ENCODE measurements at regions not wholly inside any gene's neighbourhood (a gene's known extent, or its start where the extent isn't known, plus 50 kb on each side); places are given as distances from the start of the nearest gene placed in this dataset.
A peak's percentile ranks its signal among the peaks of the same experiment; 100 is the strongest.

DNA sequence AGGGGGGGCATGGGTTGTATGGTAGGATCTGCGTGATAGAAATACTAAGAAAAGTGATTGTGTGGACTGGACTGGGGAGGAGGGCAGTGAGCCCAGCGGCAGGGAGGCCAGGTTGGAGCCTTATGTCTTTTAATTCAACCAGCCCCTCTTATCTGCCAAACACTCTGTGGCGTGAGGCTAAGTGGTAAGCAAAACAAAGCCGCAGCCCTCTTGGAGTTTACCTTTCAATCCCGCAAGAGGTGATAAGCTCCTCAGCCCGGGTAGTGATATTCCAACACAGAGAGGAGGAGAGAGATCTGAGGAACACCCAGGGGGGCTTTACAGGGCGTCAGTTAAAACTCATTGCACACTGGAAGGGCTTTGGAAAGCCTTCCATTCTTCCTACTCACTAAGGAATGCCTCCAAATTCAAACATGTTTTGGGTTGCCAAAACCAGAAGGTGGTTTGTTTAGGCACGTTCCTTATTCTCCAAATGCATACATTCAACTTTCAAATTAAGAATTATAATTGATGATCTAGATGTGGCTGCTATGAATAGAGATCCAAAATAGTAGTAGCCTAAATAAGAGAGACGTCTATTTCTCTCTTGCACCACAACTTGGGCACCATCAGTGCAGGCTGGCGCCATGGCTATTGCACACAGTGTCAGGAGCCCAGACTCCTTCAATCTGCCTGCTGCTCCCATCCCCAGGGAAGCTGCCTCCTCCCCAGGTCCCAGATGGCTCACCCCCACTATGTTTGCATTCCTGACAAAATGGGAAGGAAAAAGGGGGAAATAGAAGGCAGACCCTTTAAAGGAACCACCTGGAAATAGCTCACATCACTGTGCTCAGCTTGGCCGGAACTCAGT, 75.1 kb upstream of the FSTL4 start:
- Histone ChIP-seq H3K4me1 (ENCODE audit: insufficient read depth, poor library complexity, severe bottlenecking) (no peaks in the 10 kb centered on the region), H3K27ac (ENCODE audit: poor library complexity, severe bottlenecking) (no peak overlapping the region), H3K27me3 (ENCODE audit: insufficient read depth, poor library complexity, severe bottlenecking) (no peaks in the 10 kb centered on the region), H3K36me3 (ENCODE audit: low read depth) (no peaks in the 10 kb centered on the region), H3K9me3 (ENCODE audit: severe bottlenecking) (no peaks in the 10 kb centered on the region), H3K4me3 (ENCODE audit: severe bottlenecking) (no peak overlapping the region)
- no peak for ATAC-seq (ENCODE audit: low read depth)
- DNase-seq (ENCODE audit: low spot score) = no peak
- TF ChIP-seq, protein P1, sequence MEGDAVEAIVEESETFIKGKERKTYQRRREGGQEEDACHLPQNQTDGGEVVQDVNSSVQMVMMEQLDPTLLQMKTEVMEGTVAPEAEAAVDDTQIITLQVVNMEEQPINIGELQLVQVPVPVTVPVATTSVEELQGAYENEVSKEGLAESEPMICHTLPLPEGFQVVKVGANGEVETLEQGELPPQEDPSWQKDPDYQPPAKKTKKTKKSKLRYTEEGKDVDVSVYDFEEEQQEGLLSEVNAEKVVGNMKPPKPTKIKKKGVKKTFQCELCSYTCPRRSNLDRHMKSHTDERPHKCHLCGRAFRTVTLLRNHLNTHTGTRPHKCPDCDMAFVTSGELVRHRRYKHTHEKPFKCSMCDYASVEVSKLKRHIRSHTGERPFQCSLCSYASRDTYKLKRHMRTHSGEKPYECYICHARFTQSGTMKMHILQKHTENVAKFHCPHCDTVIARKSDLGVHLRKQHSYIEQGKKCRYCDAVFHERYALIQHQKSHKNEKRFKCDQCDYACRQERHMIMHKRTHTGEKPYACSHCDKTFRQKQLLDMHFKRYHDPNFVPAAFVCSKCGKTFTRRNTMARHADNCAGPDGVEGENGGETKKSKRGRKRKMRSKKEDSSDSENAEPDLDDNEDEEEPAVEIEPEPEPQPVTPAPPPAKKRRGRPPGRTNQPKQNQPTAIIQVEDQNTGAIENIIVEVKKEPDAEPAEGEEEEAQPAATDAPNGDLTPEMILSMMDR (IDR thresholded peaks at IDR 0.05; ENCODE audit: poor library complexity, severe bottlenecking) = no peak

DNA sequence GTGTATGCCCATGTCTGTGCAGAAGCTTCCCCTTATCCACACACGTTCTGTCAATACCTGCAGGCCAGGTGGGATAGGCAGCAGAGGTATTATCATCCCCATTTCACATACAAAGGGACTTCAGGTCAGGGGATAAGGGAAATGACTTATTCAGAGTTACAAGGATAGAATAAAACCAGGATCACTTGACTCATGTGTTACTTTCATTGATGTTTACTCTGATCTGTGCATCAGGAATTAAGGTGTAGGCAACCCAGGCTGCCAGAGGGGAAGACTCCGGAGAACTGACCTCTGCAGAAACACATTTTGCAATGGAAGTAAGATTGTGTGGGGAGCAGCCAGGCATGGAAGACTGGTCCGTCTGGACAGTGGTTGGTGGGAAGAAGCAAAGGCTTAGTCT, 74.2 kb upstream of the FSTL4 start:
- Histone ChIP-seq H3K4me3 (ENCODE audit: severe bottlenecking) (no peak overlapping the region), H3K27me3 (ENCODE audit: insufficient read depth, poor library complexity, severe bottlenecking) (no peaks in the 10 kb centered on the region), H3K4me1 (ENCODE audit: insufficient read depth, poor library complexity, severe bottlenecking) (no peaks in the 10 kb centered on the region), H3K9me3 (ENCODE audit: severe bottlenecking) (no peaks in the 10 kb centered on the region), H3K27ac (ENCODE audit: poor library complexity, severe bottlenecking) (no peak overlapping the region), H3K36me3 (ENCODE audit: low read depth) (no peaks in the 10 kb centered on the region)
- DNase-seq (ENCODE audit: low spot score) (no peak), ATAC-seq (ENCODE audit: low read depth) (peak; percentile 40; the same call in 1 of the 3 replicates)
- TF ChIP-seq, protein P1 (IDR thresholded peaks at IDR 0.05; ENCODE audit: poor library complexity, severe bottlenecking) = no peak

DNA sequence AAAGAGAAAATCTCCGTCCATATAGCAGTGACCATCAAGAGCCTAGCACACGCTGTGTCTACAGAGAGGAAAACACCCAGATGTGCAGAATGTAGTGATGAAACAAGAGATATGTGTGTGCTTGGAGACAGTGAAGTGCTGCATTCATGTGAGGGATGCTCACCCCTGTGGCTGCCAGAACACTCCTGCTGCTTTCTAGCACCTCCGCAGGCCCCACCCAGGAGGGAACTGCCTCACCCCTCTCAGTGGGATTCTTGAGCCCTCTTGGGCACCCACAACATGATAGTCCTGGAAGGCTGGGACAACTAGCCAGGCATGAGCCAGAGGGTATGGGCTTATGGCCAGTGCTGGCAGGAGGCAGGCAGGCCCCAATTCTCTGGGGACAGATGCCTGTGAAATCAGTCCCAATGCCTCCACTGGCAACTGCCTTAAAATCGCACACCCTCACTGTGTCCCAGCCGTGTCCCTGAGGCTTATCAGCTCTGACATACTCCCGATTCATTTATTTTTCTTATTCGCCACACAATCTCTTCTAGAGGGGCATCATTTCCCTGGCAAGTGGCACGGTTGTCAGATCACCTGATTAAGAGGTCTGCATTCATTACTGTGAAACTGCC, 73.2 kb upstream of the FSTL4 start:
- no peaks in the 10 kb centered on the region for H3K27me3 ChIP-seq (ENCODE audit: insufficient read depth, poor library complexity, severe bottlenecking)

DNA sequence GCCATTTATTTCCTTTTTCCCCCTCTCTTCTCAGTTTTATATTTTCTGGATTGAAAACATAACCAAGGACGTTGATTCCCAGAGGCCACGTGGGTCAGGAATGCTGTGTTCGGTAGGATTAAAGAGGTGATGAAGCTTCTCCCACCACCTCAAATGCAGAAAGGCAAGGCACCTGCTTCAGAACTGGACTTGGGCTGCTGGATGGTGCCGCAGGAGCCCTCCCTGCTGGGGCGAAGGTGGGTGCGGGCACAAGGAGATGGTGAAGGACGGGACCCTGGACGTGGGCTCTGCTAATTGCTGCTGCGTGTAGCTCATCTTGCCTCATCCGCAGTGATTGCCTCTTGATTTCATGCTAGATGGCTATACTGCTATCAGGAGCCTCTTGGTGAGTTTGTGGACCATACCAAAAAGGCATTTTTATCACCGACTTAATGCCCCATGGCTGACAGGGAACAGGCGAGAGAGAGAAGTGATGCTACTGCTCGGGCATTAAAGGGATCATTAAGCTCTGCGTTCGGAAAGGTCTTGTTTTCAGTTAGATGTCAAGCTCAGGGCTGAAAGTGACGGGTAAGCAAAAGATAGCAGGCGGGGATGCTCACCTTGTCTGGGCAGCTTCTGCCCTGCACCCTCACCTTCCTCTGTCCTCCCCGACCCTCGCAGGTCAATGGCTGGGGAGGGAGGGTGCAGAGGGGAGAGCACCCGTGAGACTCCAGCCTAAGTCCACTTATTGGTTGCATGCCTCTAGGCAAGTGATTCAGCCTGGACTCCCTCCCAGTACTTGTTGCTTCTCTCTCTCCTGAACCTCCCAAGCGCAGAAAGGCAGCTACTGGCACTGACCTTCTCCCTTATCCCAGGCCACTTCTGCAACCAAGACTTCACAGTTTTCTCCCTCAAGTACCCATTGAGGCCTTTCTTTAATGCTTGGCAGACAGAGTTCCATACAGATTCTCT, 71.6 kb upstream of the FSTL4 start:
- ATAC-seq (ENCODE audit: low read depth) = no peak
- no peaks in the 10 kb centered on the region for H3K4me1 ChIP-seq (ENCODE audit: insufficient read depth, poor library complexity, severe bottlenecking)
- TF ChIP-seq, protein P1 (IDR thresholded peaks at IDR 0.05; ENCODE audit: poor library complexity, severe bottlenecking) = no peak

More for the DNA sequence above, 73.2 kb upstream of the FSTL4 start:
- ATAC-seq (ENCODE audit: low read depth) = no peak
- DNase-seq (ENCODE audit: low spot score) = no peak
- Histone ChIP-seq H3K9me3 (ENCODE audit: severe bottlenecking) (no peaks in the 10 kb centered on the region), H3K4me1 (ENCODE audit: insufficient read depth, poor library complexity, severe bottlenecking) (no peaks in the 10 kb centered on the region), H3K4me3 (ENCODE audit: severe bottlenecking) (no peak overlapping the region), H3K36me3 (ENCODE audit: low read depth) (no peaks in the 10 kb centered on the region), H3K27ac (ENCODE audit: poor library complexity, severe bottlenecking) (no peak overlapping the region)
- TF ChIP-seq, protein P1 (IDR thresholded peaks at IDR 0.05; ENCODE audit: poor library complexity, severe bottlenecking) = no peak

More for the DNA sequence above, 71.6 kb upstream of the FSTL4 start:
- no peak for DNase-seq (ENCODE audit: low spot score)
- Histone ChIP-seq H3K27ac (ENCODE audit: poor library complexity, severe bottlenecking) (no peak overlapping the region), H3K4me3 (ENCODE audit: severe bottlenecking) (no peak overlapping the region), H3K36me3 (ENCODE audit: low read depth) (no peaks in the 10 kb centered on the region), H3K27me3 (ENCODE audit: insufficient read depth, poor library complexity, severe bottlenecking) (no peaks in the 10 kb centered on the region), H3K9me3 (ENCODE audit: severe bottlenecking) (no peaks in the 10 kb centered on the region)

All from RWPE2 (cell line).